Endothelial cell of umbilical vein (primary cell): ENCODE measurements at regions not wholly inside any gene's neighbourhood (a gene's known extent, or its start where the extent isn't known, plus 50 kb on each side); places are given as distances from the start of the nearest gene placed in this dataset.

ENCODE experiments used
- BruUV-seq: library from RNA; stranded (reverse); fragments of 400-500 nt; replicated peaks from 2 replicates; lab custom pipeline; 2021; lab: Mats Ljungman, UMichigan
- CTCF ChIA-PET: fragments of 300-600, 350-600 bp; sonication (Branson Sonifier 250); formaldehyde crosslinking; loops from one replicate; lab custom pipeline; 2021; ENCODE audit warnings: antibody characterized with exemption, inconsistent platforms; lab: Charles Lee
- POLR2A ChIA-PET: fragments of 300-600, 350-600 bp; sonication (Branson Sonifier 250); formaldehyde crosslinking; loops from one replicate; lab custom pipeline; 2021; ENCODE audit warnings: antibody characterized with exemption, inconsistent platforms; lab: Charles Lee
- DNase-seq: peaks from one replicate; pipeline ENCODE4 v3.0.0-alpha.2; 2011; ENCODE audit warnings: low read depth, low spot score
- FAIRE-seq: peaks from 2 replicates; lab custom pipeline; 2011; peaks lifted over from hg19 to GRCh38; lab: Jason Lieb, UNC
- H2AFZ ChIP-seq: 2 replicates; pipeline ENCODE4 v1.6.0; 2012; ENCODE audit warnings: low read depth, low read length, control low read depth, inconsistent platforms
- H3K27ac ChIP-seq: 2 replicates; pipeline ENCODE4 v1.5.1; 2011; ENCODE audit warnings: low read depth, mild to moderate bottlenecking, control low read depth, low read length, moderate library complexity; ENCODE audit not compliant: insufficient read depth
- H3K27me3 ChIP-seq, 2 experiments: 2 replicates each; pipeline versions ENCODE4 v1.6.0 to v1.6.1; 2011; ENCODE audit warnings: low read length in 2 of 2, mixed read lengths in 1 of 2; ENCODE audit not compliant: control insufficient read depth in 2 of 2, insufficient read depth in 2 of 2
- H3K36me3 ChIP-seq, 2 experiments: 2 replicates in 1 of 2; 3 replicates in 1 of 2; pipeline ENCODE4 v1.5.1; 2011; ENCODE audit warnings: low read length in 2 of 2, mild to moderate bottlenecking in 1 of 2, moderate library complexity in 1 of 2; ENCODE audit not compliant: control insufficient read depth in 2 of 2, insufficient read depth in 2 of 2; ENCODE audit errors: extremely low read depth in 1 of 2
- H3K4me1 ChIP-seq: 3 replicates; pipeline ENCODE4 v1.5.1; 2011; ENCODE audit warnings: mild to moderate bottlenecking, low read length; ENCODE audit not compliant: control insufficient read depth, insufficient read depth; ENCODE audit errors: extremely low read depth
- H3K4me2 ChIP-seq: 2 replicates; pipeline ENCODE4 v1.6.1; 2011; ENCODE audit warnings: low read length, control low read depth, mixed read lengths; ENCODE audit not compliant: insufficient read depth
- H3K4me3 ChIP-seq, 3 experiments: fragments of 200-600 bp in 1 of 3; sonication (generic), shearing (Covaris generic) in 1 of 3; replicated peaks in 1 of 3; 2 replicates each; pipeline ENCODE4 v1.5.1; 2011 to 2016; ENCODE audit warnings: control low read depth in 3 of 3, low read length in 3 of 3, mild to moderate bottlenecking in 2 of 3, inconsistent platforms in 1 of 3, low read depth in 1 of 3, moderate library complexity in 1 of 3; ENCODE audit not compliant: insufficient read depth in 1 of 3
- H3K79me2 ChIP-seq: 2 replicates; pipeline ENCODE4 v1.6.0; 2012; ENCODE audit warnings: low read length, inconsistent platforms; ENCODE audit not compliant: control insufficient read depth, insufficient read depth
- H3K9ac ChIP-seq: replicated peaks from 2 replicates; pipeline ENCODE3; 2011; ENCODE audit warnings: low read length, control low read depth; ENCODE audit not compliant: insufficient read depth; ENCODE audit errors: extremely low read depth
- H3K9me1 ChIP-seq: replicated peaks from 3 replicates; pipeline ENCODE4 v1.6.0; 2011; ENCODE audit warnings: mild to moderate bottlenecking, low read length; ENCODE audit not compliant: control insufficient read depth, insufficient read depth; ENCODE audit errors: extremely low read depth
- H3K9me3 ChIP-seq: replicated peaks from 2 replicates; pipeline ENCODE4 v1.5.1; 2012; ENCODE audit warnings: low read length, inconsistent platforms; ENCODE audit not compliant: control insufficient read depth, insufficient read depth
- H4K20me1 ChIP-seq: replicated peaks from 2 replicates; pipeline ENCODE3; 2011; ENCODE audit warnings: mild to moderate bottlenecking, low read length; ENCODE audit not compliant: control insufficient read depth, insufficient read depth; ENCODE audit errors: extremely low read depth
- EZH2 ChIP-seq: IDR thresholded peaks from 2 replicates; pipeline ENCODE4 v1.6.1; 2012; ENCODE audit warnings: borderline replicate concordance, low read depth, mild to moderate bottlenecking, moderate library complexity, low read length, inconsistent platforms; ENCODE audit not compliant: severe bottlenecking
- FOS ChIP-seq: IDR thresholded peaks from 2 replicates; pipeline ENCODE4 v1.6.1; 2011; ENCODE audit warnings: mild to moderate bottlenecking, low read length, moderate library complexity, borderline replicate concordance; ENCODE audit not compliant: insufficient read depth
- GATA2 ChIP-seq: IDR thresholded peaks from 2 replicates; pipeline ENCODE4 v1.7.0; 2011; ENCODE audit warnings: low read depth, mild to moderate bottlenecking, moderate library complexity, mixed read lengths, low read length; ENCODE audit not compliant: insufficient read length, insufficient read depth
- JUN ChIP-seq: IDR thresholded peaks from 2 replicates; pipeline ENCODE4 v1.6.1; 2011; ENCODE audit warnings: borderline replicate concordance, low read depth; ENCODE audit not compliant: insufficient read length, insufficient read depth
- MYC ChIP-seq: IDR thresholded peaks from one replicate; pipeline ENCODE4 v1.6.1; 2011; ENCODE audit warnings: mild to moderate bottlenecking, low read depth, low read length
- POLR2A ChIP-seq: IDR thresholded peaks from 2 replicates; pipeline ENCODE4 v1.6.1; 2012; ENCODE audit warnings: low read depth, mild to moderate bottlenecking, control low read depth, low read length
- POLR2AphosphoS5 ChIP-seq: IDR thresholded peaks from 2 replicates; pipeline ENCODE4 v1.6.1; 2012; ENCODE audit warnings: low read depth, mild to moderate bottlenecking, control low read depth, low read length, moderate library complexity; ENCODE audit not compliant: insufficient read depth
- dilution Hi-C: fragments of 300-500 bp; cut with MboI; formaldehyde crosslinking; loops from one replicate; pipeline ENCODE4 v1.15.0; 2019; ENCODE audit warnings: low sequenced_read_pairs; ENCODE audit not compliant: extremely low pct_ligation_motif_present
- intact Hi-C: fragments of 100-400 bp; cut with micrococcal nuclease; formaldehyde crosslinking; loops from one replicate; pipeline ENCODE4 v1.10.0; 2022
- TF ChIP-seq, protein P1 (sequence below): IDR thresholded peaks from 2 replicates; pipeline ENCODE4 v1.6.1; 2011; ENCODE audit not compliant: insufficient read depth, insufficient read length
- TF ChIP-seq, protein P2 (sequence below), 2 donors: IDR thresholded peaks; 1 replicate in 1 of 2; 2 replicates in 1 of 2; pipeline ENCODE4 v1.5.1; 2011; ENCODE audit warnings: low read length in 2 of 2, mild to moderate bottlenecking in 2 of 2, moderate library complexity in 2 of 2, control low read depth in 1 of 2, inconsistent platforms in 1 of 2, low read depth in 1 of 2; ENCODE audit not compliant: insufficient read depth in 1 of 2; ENCODE audit errors: extremely low read depth in 1 of 2

DNA sequence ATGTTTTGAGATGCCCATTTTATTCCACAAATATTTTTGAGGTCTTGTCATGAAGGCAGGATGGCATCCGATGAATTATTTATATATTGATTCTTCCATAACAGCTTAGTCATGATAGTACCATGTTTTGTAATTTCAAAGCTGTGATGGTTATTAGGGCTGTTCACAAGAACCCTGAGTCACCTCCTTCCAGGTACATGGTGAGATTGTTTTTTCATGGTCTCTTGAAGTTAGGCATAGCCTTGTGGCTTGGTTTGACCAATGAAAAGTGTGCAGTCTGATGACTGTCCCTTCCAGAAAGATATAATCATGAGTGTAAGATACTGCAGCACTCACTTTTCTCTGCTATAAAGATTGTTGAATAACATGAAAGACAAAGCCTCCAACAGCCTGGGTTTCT is 274.8 kb downstream of the FGFR2 start:
- BruUV-seq = no TSS peak
- Histone ChIP-seq H3K27ac (no peak overlapping the region), H3K4me2 (no peak overlapping the region), H3K36me3 (no peaks in the 10 kb centered on the region), H3K79me2 (no peaks in the 10 kb centered on the region), H4K20me1 (no peaks in the 10 kb centered on the region), H3K9ac (no peak overlapping the region), H3K27me3 (no peaks in the 10 kb centered on the region), H2AFZ (no peak overlapping the region), H3K9me3 (no peaks in the 10 kb centered on the region), H3K9me1 (no peaks in the 10 kb centered on the region), H3K4me3 (no peak overlapping the region), H3K4me1 (no peaks in the 10 kb centered on the region)
- intact Hi-C loops = no loop called here
- DNase-seq (no peak), FAIRE-seq (no peak)
- POLR2A ChIA-PET = no interaction called here
- dilution Hi-C loops = no loop called here
- CTCF ChIA-PET = no interaction called here
- no peak for TF ChIP-seq JUN

DNA sequence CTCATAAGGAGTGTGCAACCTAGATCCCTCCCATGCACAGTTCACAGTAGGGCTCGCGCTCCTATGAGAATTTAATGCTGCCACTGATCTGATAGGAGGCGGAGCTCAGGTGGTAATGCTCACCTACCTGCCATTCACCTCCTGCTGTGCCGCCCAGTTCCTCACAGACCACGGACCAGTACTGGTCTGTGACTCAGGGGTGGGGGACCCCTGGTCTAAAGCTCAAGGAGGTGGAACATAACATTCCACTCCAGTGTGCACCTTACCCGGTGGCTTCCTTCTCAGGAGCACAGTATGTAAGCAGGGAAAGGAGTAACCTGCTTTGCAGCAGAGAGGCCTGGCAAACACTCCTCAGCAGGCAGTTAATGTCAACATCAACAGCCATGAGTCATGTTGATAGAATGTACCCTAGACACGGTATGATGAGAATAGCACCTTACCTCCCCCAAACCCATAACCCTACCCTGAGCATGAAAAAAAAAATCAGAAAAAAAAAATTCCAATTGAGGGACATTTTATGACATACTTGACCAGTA is 273.5 kb downstream of the FGFR2 start:
- Histone ChIP-seq H3K27ac (no peak overlapping the region), H3K4me3 (no peak overlapping the region), H3K4me2 (no peak overlapping the region), H3K79me2 (no peaks in the 10 kb centered on the region), H3K36me3 (no peaks in the 10 kb centered on the region), H3K4me1 (no peaks in the 10 kb centered on the region), H2AFZ (no peak overlapping the region), H4K20me1 (no peaks in the 10 kb centered on the region), H3K27me3 (no peaks in the 10 kb centered on the region), H3K9ac (no peak overlapping the region), H3K9me3 (no peaks in the 10 kb centered on the region), H3K9me1 (no peaks in the 10 kb centered on the region)
- ChIA-PET POLR2A (no interaction called here), CTCF (no interaction called here)
- DNase-seq (no peak), FAIRE-seq (no peak)
- TF ChIP-seq POLR2A (no peak), MYC (no peak), POLR2AphosphoS5 (no peak), GATA2 (no peak), EZH2 (no peak), JUN (no peak), FOS (no peak)
- TF ChIP-seq, protein P1, sequence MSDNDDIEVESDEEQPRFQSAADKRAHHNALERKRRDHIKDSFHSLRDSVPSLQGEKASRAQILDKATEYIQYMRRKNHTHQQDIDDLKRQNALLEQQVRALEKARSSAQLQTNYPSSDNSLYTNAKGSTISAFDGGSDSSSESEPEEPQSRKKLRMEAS = no peak
- TF ChIP-seq, protein P2, sequence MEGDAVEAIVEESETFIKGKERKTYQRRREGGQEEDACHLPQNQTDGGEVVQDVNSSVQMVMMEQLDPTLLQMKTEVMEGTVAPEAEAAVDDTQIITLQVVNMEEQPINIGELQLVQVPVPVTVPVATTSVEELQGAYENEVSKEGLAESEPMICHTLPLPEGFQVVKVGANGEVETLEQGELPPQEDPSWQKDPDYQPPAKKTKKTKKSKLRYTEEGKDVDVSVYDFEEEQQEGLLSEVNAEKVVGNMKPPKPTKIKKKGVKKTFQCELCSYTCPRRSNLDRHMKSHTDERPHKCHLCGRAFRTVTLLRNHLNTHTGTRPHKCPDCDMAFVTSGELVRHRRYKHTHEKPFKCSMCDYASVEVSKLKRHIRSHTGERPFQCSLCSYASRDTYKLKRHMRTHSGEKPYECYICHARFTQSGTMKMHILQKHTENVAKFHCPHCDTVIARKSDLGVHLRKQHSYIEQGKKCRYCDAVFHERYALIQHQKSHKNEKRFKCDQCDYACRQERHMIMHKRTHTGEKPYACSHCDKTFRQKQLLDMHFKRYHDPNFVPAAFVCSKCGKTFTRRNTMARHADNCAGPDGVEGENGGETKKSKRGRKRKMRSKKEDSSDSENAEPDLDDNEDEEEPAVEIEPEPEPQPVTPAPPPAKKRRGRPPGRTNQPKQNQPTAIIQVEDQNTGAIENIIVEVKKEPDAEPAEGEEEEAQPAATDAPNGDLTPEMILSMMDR (IDR thresholded peaks at IDR 0.05; ENCODE audit: extremely low read depth in 1 of 2, insufficient read depth in 1 of 2, low read depth in 1 of 2, low read length in 2 of 2) = no peak
- intact Hi-C loops = no loop called here
- no TSS peak for BruUV-seq
- dilution Hi-C loops = no loop called here
